ENCODE measurements at regions not wholly inside any gene's neighbourhood (a gene's known extent, or its start where the extent isn't known, plus 50 kb on each side); places are given as distances from the start of the nearest gene placed in this dataset.
A peak's percentile ranks its signal among the peaks of the same experiment; 100 is the strongest.

GRCh38 chr3:124492824-124493223, 237.4 kb upstream of the UMPS start:
- TF ChIP-seq CTCF (conservative IDR thresholded peaks at IDR 0.05 in 1 of 2, IDR thresholded peaks at IDR 0.05 in 1 of 2; ENCODE audit: low read depth in 1 of 2, low read length in 2 of 2) = peak in 1 of 2 donors; percentile 23
- no peak for TF ChIP-seq EZH2 (IDR thresholded peaks at IDR 0.05; ENCODE audit: low read length, missing control alignments)

Data from fibroblast of lung (primary cell).